ENCODE measurements at regions not wholly inside any gene's neighbourhood (a gene's known extent, or its start where the extent isn't known, plus 50 kb on each side); places are given as distances from the start of the nearest gene placed in this dataset.

GRCh38 chr13:33402975-33403374 is 117.4 kb upstream of the STARD13 start:
- Histone ChIP-seq H3F3A (ENCODE audit: insufficient read depth, low read length, poor library complexity, severe bottlenecking) (no peaks in the 10 kb centered on the region), H2AFZ (ENCODE audit: low read depth, low read length) (no peak overlapping the region), H3K27ac (ENCODE audit: low read length) (no peak overlapping the region), H3K27me3 (ENCODE audit: insufficient read depth, low read depth, low read length) (no peaks in the 10 kb centered on the region), H3K9me3 (ENCODE audit: low read length) (no peaks in the 10 kb centered on the region), H3K9ac (ENCODE audit: low read length) (no peak overlapping the region), H4K20me1 (ENCODE audit: insufficient read depth) (no peaks in the 10 kb centered on the region), H3K79me2 (replicated peaks; ENCODE audit: insufficient read depth, low read length) (no peaks in the 10 kb centered on the region), H3K9me2 (ENCODE audit: insufficient read depth, low read length) (no peaks in the 10 kb centered on the region), H3K4me2 (ENCODE audit: low read length) (no peak overlapping the region), H3K36me3 (ENCODE audit: insufficient read depth, low read length) (no peaks in the 10 kb centered on the region), H3K4me3 (ENCODE audit: low read length) (no peak overlapping the region)
- no peak for TF ChIP-seq TAF1 (IDR thresholded peaks at IDR 0.05; ENCODE audit: low read depth)
- TF ChIP-seq EP300 (conservative IDR thresholded peaks at IDR 0.05; ENCODE audit: poor library complexity, severe bottlenecking) = no peak
- TF ChIP-seq CTCF (IDR thresholded peaks at IDR 0.05; ENCODE audit: poor library complexity, severe bottlenecking) = no peak
- TF ChIP-seq REST (IDR thresholded peaks at IDR 0.05; ENCODE audit: borderline replicate concordance) = no peak

GRCh38 chr13:33403807-33404362 is 118.3 kb upstream of the STARD13 start:
- H3K36me3 ChIP-seq (ENCODE audit: insufficient read depth, low read length) = no peaks in the 10 kb centered on the region
- no peak overlapping the region for H3K4me3 ChIP-seq (ENCODE audit: low read length)
- no peaks in the 10 kb centered on the region for H3K9me2 ChIP-seq (ENCODE audit: insufficient read depth, low read length)
- H3K79me2 ChIP-seq (replicated peaks; ENCODE audit: insufficient read depth, low read length) = no peaks in the 10 kb centered on the region
- TF ChIP-seq EP300 (conservative IDR thresholded peaks at IDR 0.05; ENCODE audit: poor library complexity, severe bottlenecking) (no peak), POLR2AphosphoS5 (IDR thresholded peaks at IDR 0.05) (no peak), REST (IDR thresholded peaks at IDR 0.05; ENCODE audit: borderline replicate concordance) (no peak), SMC3 (conservative IDR thresholded peaks at IDR 0.05; ENCODE audit: poor library complexity) (no peak), MXI1 (conservative IDR thresholded peaks at IDR 0.05; ENCODE audit: poor library complexity, severe bottlenecking) (no peak), TAF1 (IDR thresholded peaks at IDR 0.05; ENCODE audit: low read depth) (no peak), CTCF (IDR thresholded peaks at IDR 0.05; ENCODE audit: poor library complexity, severe bottlenecking) (no peak), RAD21 (conservative IDR thresholded peaks at IDR 0.05) (no peak), EZH2 (IDR thresholded peaks at IDR 0.05; ENCODE audit: borderline replicate concordance, insufficient read depth, low read length, poor library complexity, severe bottlenecking) (no peak)
- no peak overlapping the region for H3K4me2 ChIP-seq (ENCODE audit: low read length)
- no peaks in the 10 kb centered on the region for H3K9me3 ChIP-seq (ENCODE audit: low read length)
- H3F3A ChIP-seq (ENCODE audit: insufficient read depth, low read length, poor library complexity, severe bottlenecking) = no peaks in the 10 kb centered on the region
- H2AFZ ChIP-seq (ENCODE audit: low read depth, low read length) = no peak overlapping the region
- H3K9ac ChIP-seq (ENCODE audit: low read length) = no peak overlapping the region
- H3K27me3 ChIP-seq (ENCODE audit: insufficient read depth, low read depth, low read length) = no peaks in the 10 kb centered on the region
- no peak overlapping the region for H3K27ac ChIP-seq (ENCODE audit: low read length)
- no peaks in the 10 kb centered on the region for H4K20me1 ChIP-seq (ENCODE audit: insufficient read depth)
